ENCODE measurements at regions not wholly inside any gene's neighbourhood (a gene's known extent, or its start where the extent isn't known, plus 50 kb on each side); places are given as distances from the start of the nearest gene placed in this dataset.
A peak's percentile ranks its signal among the peaks of the same experiment; 100 is the strongest.

DNA sequence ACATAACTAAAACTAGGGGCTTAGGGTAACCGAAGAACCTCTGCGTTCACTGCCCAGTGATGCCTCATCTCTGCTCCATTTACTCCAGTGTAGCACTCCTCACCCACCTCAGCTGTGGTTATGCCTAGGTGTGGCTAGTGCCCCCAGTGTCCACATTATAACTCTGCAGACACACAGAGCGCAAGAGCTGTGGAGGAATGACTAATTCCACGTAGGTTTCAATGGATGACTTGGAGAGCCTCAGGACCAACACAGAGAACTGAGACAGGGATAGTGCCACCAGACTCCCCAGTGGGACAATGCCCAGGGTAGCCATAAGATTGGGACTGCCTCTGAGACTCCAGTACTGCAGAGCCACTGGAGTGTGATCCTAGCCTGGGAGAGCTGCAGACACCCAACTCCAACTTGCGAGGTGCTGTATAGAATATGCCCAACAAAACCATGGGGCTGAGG lies 542.4 kb upstream of the DIPK2B start:
- no peak for DNase-seq (ENCODE audit: low read depth)

DNA sequence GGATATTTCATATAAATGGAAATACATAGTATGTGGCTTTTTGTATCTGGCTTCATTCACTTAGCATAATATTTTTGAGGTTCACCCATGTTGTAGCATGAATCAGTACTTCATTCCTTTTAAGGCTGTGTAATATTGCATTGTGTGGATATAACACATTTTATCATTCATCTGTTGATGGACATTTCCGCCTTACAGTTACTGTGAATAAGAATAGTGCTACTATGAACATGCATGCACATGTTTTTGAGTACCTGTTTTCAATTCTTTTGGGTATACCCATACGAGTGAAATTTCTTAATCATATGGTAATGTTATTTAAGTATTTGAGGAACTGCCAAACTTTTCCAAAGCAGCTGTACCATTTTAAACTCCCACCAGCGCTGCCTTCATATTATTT lies 539.6 kb upstream of the DIPK2B start:
- DNase-seq (ENCODE audit: low read depth): no peak

DNA sequence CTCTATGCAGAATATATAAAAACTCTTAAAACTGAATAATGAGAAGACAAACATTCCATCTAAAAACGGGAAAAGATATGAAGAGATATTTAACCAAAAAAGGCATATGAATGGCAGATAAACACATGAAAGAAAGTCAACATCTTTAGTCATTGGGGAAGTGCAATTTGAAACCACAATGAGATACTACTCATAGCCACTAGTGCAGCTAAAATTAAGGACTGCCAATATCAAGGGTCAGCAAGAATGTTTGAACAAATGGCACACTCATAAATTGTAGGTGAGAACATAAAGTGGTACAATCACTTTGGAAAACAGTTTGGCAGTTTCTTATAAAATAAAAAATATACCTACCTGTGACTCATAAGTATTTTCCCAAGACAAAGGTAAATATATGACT lies 534.9 kb upstream of the DIPK2B start:
- no peak for DNase-seq (ENCODE audit: low read depth)

DNA sequence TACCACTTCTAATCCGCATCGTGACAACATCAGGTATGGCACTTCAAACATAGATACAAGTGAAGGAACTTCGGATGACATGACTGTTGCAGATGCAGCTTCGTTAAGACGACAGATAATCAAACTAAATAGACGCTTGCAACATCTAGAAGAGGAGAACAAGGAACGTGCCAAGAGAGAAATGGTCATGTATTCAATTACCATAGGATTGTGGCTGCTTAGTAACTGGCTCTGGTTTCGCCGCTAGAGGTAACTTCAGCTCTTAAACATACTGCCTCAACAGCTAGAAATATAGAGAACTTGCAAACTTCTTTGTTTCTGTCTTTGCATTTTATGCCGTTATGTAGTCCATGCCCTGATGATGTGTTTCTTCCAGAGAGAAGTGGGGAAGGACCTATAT lies 530.8 kb upstream of the DIPK2B start:
- no peak for DNase-seq (ENCODE audit: low read depth)

DNA sequence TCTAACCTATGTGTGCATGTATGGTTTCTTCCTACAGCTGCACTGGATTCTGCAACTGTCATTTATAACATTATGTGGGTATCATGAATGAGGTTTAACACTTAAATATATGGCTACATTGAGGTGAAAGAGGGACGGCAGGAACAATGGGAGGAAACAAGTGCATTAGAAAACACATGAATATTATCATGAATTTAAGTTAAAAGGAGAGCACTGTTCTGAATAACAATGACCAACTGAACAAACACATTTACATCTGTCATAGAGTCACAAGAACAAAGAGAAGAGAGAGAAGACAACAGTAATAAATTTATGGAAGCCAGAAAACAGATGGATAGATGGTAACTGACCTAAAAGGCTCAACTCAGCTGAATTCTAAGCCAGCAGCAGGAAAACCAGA lies 527.1 kb upstream of the DIPK2B start:
- no peak for DNase-seq (ENCODE audit: low read depth)

DNA sequence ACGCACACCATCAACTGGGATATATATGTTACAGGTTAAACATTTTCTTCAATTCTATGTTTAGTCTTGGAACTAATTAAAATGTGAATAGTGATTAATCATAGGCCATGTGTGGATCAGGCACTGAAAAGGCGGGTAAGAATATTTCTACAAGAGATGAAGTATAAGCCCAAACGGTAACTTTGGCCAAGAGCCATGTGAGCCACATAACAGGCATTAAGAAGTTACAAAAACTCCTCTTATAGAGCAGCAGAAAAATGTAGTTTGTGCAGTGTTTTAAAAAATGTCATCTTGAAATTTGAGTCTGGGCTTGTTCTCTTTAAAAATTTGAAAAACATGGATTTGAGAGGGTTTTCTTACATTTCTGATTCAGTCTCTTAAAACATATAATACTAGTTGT lies 521.8 kb upstream of the DIPK2B start:
- DNase-seq (ENCODE audit: low read depth): no peak

DNA sequence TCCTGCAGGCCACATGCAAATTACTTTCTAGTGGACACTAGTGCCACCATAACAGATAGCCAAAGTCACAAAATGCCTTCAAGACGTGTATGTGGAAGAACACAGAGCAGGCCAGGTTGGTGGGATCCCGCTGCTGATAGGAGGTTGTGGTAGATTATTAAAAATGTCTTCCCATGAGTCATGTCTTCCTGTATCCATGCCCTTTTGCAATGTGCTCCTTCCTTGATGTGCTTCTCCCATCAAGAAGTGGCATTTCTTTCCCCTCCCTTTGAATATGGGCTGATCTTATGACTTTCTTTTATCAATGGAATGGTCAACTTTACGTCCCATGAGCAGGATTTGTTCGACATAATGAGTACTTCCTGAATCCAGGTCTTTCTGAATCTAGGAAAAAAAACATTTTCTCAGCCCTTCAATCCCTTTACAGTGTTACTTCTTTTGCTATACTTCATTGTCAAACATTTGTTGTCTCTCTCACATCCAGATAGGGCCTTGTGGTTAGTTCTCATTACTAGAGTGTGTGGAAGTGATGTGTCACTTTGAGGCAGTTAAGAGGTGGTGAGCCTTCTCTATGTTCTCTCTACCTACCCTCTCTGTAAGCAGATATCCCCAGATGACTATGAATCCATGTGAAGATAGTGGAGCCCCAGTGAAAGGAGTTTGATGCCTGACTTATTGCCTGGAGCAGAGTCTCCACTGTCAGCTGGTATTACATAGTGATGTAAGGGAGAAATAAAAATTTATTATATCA lies 519.2 kb upstream of the DIPK2B start:
- no peak for DNase-seq (ENCODE audit: low read depth)

DNA sequence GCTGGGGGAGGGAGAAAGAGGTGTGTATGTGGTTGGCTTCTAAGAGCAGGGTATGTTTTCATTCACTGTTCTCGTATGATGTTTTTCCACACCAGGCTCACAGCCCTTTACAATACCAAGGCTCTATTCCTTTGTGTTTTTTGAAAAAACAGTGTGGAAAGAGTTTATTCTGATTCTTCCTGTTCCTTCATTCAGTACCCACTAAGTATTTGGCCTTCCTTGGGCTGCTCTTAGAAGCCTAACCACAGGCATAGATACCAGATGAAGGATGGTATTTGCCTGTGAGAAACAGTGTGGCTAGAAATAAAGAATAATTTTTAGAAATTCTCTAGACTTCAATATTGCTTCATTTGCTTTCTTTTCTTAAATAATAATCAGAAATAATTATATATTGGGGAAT lies 518.0 kb upstream of the DIPK2B start:
- DNase-seq (ENCODE audit: low read depth): no peak

DNA sequence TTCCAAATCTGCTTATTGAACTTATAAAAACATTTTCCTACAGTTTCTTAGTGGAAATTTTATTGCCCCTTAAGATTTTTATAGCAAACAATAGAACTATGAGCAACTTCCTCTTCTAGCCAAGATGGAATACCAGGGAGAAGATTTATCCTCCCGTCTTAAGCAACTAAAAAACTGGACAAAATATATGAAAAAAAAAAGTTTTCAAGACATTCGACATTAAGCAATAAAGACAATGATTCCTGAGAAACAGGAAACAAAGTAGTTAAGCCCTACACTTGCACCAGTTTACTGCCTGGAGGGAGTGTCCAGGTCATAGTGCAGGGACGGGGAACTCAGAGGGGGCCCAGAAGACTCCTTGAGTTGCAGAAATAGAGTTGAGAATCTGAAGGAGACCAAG lies 516.1 kb upstream of the DIPK2B start:
- no peak for DNase-seq (ENCODE audit: low read depth)

DNA sequence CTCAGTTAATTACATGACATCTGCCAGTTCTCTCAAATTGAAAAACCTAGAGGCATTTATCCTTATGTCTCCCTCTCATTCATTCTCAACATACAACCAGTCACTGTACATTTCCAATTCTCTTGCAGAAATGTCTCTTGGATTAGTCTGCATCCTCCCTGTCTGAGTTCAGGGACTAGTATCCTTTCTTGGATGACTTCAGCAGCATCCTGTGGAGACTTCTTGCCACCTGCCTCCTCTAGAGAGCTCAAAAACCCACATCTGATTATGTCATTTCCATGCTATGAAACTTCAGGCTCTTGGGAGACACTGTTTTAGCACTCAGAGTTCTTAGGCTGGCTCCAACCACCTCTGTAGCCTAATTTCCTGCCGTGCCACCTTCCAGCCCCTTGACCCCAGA lies 515.1 kb upstream of the DIPK2B start:
- DNase-seq (ENCODE audit: low read depth): peak; percentile 42

DNA sequence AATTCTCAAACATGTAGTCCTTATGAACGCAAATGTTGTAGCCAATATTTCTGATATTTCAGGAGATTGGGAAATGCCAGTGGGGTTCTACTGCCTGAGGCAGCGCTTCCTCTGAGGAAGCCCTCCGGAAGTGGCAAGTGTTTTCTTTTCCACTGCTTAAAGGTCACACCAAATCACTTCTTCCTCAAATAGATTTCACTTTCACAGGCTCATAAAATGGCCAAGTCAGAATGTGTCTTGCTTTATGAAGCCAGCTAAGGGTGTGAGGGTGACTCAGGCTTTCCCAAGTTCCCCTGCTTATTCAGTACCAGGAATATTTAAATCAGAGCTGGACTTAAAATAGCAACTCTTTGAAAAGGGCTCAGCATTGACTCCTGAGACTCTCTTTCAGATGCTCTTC lies 514.2 kb upstream of the DIPK2B start:
- DNase-seq (ENCODE audit: low read depth): no peak

DNA sequence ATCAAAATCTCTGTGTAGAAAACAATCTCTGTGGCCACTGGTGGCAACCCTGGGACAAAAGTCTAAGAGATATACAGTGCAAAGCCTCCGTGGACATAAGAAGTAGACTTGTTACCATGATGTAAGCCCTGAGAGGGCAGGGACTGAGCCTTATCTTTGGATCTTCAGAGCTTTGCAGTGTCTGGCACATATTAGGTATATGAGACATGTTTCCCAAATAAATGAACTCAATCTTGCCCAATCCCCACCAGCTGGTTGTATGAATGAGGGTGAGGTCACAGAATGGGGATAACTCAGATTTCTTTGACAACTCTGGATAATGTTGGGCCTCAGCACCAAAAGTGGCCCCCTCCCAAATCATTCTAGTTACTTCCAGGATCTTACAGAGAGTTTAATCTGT lies 511.4 kb upstream of the DIPK2B start:
- no peak for DNase-seq (ENCODE audit: low read depth)

DNA sequence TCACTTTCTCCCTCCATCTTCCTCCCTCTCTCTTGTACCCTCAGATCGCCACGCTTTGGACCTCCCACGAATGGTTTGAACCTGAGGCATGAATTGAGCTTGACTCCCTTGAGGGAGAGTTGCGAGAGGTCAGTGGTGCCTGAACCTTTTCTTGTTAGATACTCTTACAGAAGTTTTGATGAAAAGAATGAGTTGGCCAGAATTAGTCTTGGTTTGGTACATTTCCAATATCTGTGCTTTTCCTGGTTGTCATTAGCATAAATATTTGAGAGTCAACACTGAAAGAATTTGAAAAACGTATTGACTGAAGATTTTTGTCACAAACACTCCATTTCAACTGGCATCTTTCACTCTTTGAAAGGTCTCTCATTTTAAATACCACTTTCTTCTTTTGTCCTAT lies 510.6 kb upstream of the DIPK2B start:
- no peak for DNase-seq (ENCODE audit: low read depth)

DNA sequence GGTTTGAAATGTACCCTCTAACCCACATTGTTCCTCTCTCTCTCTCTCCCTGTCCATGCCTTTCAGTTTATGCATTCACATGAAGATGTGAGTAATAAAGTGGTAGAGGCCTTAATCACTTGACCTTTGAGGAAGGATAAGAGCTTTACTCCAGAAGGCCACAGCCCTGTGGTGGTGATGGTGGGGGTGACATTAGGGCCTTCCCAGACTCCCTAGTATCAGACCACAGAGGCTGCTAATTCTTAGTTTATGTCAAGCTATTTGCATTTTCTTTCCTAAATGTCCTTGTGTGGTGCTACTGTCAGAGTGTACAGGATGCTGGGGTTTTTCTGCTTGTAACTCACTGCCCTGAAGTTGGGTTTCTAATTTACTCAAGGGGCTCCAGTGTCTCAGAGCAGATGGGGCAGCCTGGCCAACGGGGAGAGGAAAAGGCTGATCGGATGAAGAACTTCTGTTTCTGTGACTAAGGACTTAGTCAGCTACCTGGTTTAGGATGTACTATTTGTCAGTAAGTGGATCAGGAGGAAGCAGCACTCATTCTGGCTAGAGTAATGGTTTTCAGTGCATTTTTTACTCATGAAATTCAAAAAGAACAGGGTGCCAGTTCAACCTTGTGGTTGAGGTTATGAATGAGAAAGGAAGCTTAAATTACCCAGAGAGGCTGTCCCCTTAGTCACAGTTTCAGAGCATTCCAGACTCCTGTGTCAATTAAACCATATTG lies 509.6 kb upstream of the DIPK2B start:
- DNase-seq (ENCODE audit: low read depth): peak; percentile 87

DNA sequence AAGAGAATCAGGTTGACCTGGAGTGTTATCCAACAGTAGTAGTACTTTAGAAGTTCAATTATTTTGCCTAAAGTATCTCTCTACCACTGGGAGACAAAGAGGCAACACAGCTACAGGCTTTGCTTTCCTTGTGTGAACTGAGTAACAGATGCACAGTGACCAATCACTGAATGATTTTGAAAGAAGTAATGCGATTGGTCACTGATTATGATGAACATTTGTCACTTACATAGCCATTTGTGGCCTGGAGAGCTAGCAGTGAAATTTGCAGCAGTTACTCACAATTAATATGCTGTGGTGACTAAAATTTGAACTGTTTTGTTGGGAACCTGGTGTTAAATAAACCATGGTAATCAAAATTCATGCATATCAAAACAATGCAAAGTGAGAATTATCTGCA lies 508.7 kb upstream of the DIPK2B start:
- DNase-seq (ENCODE audit: low read depth): no peak

DNA sequence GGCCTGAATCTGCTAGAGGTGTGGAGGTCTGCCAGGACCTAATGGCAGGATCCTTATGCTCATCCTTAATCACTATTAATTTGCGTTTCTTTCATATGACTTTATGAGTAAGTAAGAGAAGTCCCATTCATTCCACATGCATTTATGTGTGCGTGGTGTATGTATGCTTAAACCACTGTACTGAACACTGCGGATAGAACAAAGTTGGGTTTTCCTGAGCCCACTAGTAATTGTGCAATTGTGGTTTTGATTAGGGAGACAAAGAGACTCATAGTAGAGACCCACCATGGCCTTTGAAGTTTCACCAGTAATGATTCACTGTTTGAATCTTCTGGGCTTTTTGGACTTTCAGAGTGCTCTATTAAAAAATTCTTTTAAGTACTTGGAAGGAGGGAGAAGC lies 498.5 kb upstream of the DIPK2B start:
- DNase-seq (ENCODE audit: low read depth): no peak

DNA sequence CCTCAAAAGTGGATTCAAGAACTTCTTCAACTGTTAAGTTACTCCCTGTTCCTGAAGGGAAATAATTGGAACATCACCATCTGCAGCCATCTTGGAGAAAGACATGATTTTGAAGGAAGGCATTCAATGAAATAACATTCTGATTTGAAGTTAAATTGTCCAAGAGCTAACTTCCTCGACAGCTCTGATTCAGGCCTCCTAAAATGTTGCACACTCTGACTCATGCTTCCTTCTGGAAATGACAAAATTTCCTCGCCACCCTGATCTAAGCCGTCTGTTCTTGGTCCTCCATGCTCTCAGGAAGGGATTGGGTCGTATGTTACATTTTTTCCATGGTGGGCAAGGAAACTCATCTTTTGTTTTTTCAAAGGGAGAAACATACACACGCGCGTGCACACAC lies 496.9 kb upstream of the DIPK2B start:
- peak; percentile 51 for DNase-seq (ENCODE audit: low read depth)

DNA sequence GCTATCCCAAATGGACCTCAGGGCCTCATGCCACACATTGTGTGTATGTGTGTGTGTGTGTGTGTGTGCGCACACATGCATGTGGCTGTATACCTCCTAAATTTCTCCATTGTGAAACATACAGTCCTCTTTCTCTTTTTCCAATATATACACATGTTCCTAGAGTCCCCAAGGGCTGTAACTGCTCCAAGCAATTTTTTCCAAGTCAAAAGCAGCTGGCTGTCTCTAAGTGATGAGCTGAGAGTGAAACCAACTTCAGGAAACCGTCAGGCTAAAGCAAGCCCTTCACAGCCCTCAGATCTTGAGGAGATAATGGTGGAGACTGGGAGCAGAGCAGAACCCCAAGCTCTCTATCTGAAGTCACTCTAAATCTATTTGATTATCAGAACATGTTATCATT lies 496.1 kb upstream of the DIPK2B start:
- DNase-seq (ENCODE audit: low read depth): no peak

DNA sequence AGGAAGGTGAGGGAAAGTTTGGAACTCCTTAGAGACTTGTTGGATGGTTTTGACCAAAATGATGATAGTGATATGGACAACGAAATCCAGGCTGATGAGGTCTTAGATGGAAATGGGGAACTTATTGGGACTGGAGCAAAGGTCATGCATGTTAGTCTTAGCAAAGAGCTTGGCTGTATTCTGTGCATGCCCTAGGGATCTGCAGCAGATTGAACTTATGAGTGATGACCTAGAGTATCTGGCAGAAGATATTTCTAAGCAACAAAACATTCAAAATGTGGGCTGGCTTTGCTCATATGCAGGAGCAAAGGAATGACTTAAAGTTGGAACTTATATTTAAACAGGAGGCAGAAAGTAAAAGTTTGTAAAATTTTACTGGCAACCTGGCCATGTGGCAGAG lies 489.3 kb upstream of the DIPK2B start:
- DNase-seq (ENCODE audit: low read depth): no peak

DNA sequence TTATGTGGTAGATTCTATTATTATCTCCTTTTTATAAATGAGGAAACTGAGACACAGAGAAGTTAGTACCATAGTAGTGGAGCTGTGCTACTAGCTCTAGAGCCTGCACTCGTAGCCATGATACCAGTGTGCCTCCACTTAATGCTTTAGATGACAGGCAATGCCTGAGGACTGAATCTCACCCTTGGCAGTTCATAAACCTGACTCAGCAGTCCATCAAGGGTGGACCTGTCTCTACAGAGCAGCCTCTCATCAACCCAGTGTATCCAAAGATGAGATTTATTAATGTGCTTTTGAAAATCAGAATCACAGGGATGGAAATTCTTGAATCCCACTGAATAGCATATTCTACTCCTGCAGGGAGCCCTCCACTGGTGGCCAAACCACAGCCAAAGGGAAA lies 483.2 kb upstream of the DIPK2B start:
- DNase-seq (ENCODE audit: low read depth): no peak

DNA sequence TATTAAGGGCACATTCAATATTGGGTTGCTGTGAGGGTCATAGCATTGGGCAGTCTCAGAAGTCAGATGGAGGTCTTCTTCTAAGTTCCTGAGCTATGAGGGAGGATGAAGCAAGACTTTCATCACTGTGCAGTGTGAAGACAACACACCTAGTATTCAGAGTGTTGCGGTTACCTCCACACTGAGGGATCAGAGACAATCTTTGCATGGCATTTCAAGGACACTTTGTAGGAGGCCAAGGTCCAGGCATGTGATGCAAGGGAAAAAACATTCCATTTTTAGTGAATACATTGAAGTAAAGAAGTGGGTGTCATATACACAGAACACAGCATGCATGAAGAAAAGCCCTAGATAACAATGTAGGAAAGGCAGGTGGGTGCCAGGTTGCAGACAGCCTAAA lies 481.2 kb upstream of the DIPK2B start:
- no peak for DNase-seq (ENCODE audit: low read depth)

DNA sequence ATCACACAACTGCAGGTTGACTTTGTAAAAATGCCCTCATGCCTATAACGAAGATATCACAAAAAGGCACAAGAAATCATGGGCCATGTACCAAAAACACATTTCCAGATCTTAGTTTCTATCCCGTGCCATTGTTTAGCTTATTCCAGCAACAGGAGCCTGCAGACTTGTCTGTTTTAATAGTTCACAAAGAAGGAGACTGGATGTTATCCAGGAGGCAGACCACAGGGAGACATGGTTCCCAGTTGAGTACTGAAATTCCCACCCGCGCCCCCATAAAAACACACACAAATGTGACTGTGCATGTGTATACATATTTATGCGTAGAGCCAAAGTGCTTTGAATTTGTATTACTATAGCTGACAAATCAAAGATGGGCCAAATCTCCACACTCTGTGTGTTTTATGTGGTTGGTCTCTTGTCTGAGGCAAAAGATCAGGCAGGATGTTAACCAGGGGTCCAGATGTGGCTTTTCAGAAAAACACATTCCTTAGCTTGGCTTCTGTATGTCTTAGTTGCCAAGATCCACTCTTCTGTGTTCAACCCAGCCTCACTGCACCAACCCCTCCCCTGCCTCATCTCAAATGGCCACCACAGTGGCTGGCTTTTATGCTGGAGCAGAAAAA lies 469.2 kb upstream of the DIPK2B start:
- DNase-seq (ENCODE audit: low read depth): no peak

DNA sequence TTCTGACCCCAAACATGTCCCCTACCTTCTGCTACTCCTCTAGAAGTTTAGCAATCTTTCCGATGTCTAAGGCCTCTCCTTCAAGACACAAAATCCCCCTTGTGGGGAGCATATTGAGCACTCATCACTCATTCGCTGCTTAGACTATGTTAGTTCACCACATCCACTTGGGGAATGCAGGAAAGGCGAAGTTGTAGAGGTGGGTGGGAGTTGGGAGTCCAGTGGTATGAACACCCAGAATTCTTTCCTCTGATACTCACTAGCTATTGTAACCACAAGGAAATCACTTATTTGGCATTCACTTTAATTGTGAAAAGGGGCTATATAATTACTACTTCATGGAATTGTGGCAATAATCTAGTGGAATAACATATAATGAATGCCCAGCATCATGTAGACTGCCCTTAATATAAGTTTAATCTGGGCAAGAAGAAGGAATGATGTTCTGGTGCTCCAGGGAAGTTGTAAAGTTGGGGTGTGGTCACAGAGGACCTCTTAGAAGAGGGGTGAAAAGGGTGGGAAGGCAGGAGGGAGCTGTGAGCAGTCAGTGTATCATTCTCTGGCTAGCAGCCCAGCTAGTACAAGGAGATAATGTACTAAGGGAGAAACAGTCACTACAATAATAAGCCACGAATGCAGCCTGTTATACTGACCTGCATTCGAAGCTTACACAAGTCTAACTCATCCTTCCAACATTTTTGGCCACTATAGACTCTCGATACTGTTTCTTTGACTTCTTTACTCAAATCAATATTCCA lies 468.2 kb upstream of the DIPK2B start:
- DNase-seq (ENCODE audit: low read depth): peak; percentile 87
